ENCODE measurements at regions not wholly inside any gene's neighbourhood (a gene's known extent, or its start where the extent isn't known, plus 50 kb on each side); places are given as distances from the start of the nearest gene placed in this dataset.
"Not testable (repeated sequence)": the region's sequence is repeated elsewhere in the genome, so short reads cannot be mapped to it uniquely, and the experiment has no call there.

GRCh38 chr2:128613876-128614275 lies 295.2 kb upstream of the HS6ST1 start:
- DNase-seq (ENCODE audit: low spot score) = no peak

- DNase-seq (ENCODE audit: low spot score) = not testable (repeated sequence)
Measured at GRCh38 chr2:128614907-128615306, 296.2 kb upstream of the HS6ST1 start.

- DNase-seq (ENCODE audit: low spot score) = no peak
Measured at GRCh38 chr2:128615571-128615970, 296.9 kb upstream of the HS6ST1 start.

- no peak for DNase-seq (ENCODE audit: low spot score)
Measured at GRCh38 chr2:128617029-128617590, 298.4 kb upstream of the HS6ST1 start.

DNA sequence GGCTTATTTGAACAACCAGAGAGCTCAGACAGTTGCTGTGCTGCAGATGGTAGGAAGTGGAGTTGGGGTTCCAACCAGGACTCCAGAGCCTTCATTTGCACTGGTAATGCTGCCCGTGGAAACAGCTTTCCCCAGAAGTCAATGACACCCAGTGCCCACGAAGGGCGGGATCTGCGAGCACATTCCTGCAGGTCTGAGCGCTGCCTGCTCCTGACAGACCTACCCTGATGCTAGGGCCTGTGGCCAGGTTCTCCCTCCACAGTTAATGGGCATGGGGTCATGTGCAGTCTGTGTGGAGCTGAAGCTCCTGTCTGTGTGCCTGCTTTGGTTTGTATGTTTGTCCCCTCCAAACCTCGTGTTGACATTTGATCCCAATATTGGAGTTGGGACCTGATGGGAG lies 299.0 kb upstream of the HS6ST1 start:
- no peak for DNase-seq (ENCODE audit: low spot score)

- no peak for DNase-seq (ENCODE audit: low spot score)
Measured at GRCh38 chr2:128618642-128619041, 300.0 kb upstream of the HS6ST1 start.

GRCh38 chr2:128619471-128620325 lies 301.0 kb upstream of the HS6ST1 start:
- no peak for DNase-seq (ENCODE audit: low spot score)

GRCh38 chr2:128621074-128621473 lies 302.4 kb upstream of the HS6ST1 start:
- DNase-seq (ENCODE audit: low spot score) = no peak

DNA sequence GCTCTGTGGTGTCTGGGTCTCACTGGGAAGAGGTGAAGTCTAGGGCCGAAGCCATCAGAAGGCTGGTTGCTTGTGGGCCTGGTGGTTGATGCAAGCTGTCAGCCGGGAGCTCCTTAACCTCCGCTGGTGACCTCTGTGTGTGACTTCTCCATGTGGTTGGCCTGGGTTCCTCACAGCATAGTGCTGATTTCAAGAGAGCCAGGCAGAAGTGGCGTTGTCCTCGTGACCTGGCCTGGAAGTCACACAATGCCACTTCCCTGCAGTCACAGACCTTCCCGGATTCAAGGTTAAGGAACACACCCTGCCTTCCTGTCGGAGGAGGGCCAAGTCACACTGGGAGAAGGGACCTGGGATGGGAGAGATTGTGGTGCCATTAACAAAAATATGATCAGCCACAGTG lies 303.7 kb upstream of the HS6ST1 start:
- DNase-seq (ENCODE audit: low spot score) = no peak

- DNase-seq (ENCODE audit: low spot score) = no peak
Measured at GRCh38 chr2:128622955-128623620, 304.4 kb upstream of the HS6ST1 start.

DNA sequence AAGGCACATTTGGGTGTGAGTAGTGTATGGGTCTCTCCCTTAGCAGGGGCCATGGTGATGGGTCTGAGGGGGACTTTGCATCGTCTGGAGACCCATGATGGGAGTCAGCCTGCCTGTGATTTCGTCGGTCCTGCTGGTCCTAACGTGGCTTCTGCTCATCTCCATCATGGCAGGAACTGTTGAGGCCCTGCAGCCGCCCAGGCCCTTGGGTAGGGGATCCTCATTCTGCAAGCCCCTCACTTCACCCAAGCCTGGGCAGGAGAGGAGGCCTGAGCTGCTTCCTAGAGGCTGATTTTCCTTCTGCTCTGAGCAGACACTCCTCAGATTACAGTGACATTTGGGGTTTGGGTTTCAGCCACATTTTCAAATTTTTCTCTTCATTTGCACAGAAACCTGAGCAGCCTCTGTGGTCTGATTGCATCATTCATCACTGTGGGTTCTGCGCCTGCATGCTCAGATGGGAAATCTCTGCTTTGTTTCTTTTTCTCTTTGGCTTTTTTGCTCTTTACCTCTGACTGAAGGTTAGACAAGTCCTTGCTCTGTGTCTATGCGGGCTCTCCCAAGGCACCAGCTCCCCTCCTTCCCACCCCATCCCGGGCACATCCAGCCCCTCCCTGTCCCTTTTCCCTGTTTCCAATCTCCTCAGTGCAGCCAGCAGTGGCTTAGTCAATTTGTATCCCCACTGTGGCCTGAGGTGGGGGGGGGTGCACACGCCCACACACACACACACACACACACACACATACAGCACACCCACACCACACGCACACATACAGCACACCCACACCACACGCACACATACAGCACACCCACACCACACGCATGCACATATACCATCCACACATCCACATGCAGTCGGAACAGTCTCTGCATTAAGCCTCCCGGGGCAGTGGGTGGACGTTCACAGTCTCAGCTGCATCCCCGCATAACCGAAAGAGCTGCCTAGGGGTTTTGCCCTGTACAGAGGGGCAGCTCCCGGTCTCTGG lies 305.4 kb upstream of the HS6ST1 start:
- DNase-seq (ENCODE audit: low spot score) = no peak

DNA sequence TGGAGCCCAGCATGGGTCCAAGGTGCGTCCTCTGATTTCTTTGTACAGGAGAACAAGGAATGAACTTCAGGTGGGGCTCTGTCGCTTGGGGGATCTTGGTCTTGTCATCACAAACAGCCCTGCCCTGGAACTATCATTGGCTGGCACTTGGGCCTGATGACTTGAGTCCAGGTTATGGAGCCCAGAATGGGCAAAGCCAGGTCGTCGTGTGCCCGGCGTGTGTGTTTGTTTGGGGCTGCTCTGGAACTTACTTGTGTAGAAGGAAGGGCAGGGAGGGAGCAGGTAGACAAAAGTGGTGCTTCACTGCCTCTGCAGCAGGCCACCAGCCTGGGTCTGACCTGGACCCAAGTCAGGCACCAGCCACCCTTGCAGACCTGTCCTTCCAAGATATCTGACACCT lies 306.3 kb upstream of the HS6ST1 start:
- DNase-seq (ENCODE audit: low spot score) = no peak

- no peak for DNase-seq (ENCODE audit: low spot score)
Measured at GRCh38 chr2:128625421-128625820, 306.8 kb upstream of the HS6ST1 start.

- DNase-seq (ENCODE audit: low spot score) = no peak
Measured at GRCh38 chr2:128625963-128626759, 307.5 kb upstream of the HS6ST1 start.

- no peak for DNase-seq (ENCODE audit: low spot score)
Measured at GRCh38 chr2:128626760-128627511, 308.3 kb upstream of the HS6ST1 start.

DNA sequence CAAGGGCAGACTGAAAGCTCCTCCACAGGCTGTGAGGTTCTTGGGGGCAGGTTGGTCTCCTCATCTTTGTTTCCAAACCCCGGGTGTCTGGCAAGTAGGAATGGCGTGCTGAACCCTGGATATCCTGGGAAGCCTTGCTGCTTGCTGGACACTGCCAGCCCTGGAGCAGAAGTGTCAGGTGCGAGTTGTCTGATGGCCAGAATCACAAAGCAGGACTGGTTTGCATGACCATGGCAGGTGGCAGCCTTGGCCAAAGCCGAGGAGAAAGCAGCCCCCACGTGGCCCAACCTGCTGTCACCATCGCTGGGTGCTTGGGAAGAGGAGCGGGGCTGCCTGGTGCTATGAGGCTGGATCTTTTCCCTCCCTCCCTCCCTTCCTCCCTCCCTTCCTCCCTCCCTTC lies 309.5 kb upstream of the HS6ST1 start:
- no peak for DNase-seq (ENCODE audit: low spot score)

GRCh38 chr2:128628996-128629395 lies 310.3 kb upstream of the HS6ST1 start:
- DNase-seq (ENCODE audit: low spot score) = no peak

DNA sequence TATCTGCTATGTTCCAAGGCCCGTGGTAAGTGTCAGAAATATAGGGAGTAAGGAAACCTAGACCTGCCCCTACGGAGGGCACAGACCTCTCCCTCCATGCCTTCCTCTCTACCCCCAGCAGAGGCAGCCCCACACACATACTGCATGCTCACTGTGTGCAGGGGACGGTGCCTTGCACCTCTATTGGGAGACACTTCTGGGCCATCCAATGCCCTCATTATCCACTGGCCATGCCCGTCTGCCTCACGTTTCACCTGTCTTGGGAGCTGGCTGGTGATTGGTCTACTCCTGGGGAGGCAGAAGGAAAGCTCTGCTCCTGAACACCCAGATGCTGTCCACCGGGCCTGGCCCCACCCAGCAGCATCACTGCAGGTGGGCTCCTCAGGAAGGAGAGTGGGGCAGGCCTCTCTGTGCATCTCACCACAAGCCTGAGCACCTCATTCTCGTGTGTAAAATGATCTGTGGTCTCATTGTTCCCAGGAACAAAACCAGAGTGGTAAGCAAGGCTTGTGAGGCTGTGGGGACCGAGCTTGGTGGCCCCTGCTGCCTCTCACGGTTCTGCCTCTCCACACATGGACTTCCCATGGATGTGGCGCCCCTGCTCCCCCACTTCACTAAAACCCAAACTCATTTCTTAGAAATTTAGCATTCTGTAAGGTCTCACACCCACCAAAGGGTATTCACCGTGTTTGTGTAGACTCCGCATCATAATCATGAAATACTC lies 312.5 kb upstream of the HS6ST1 start:
- DNase-seq (ENCODE audit: low spot score) = no peak

DNA sequence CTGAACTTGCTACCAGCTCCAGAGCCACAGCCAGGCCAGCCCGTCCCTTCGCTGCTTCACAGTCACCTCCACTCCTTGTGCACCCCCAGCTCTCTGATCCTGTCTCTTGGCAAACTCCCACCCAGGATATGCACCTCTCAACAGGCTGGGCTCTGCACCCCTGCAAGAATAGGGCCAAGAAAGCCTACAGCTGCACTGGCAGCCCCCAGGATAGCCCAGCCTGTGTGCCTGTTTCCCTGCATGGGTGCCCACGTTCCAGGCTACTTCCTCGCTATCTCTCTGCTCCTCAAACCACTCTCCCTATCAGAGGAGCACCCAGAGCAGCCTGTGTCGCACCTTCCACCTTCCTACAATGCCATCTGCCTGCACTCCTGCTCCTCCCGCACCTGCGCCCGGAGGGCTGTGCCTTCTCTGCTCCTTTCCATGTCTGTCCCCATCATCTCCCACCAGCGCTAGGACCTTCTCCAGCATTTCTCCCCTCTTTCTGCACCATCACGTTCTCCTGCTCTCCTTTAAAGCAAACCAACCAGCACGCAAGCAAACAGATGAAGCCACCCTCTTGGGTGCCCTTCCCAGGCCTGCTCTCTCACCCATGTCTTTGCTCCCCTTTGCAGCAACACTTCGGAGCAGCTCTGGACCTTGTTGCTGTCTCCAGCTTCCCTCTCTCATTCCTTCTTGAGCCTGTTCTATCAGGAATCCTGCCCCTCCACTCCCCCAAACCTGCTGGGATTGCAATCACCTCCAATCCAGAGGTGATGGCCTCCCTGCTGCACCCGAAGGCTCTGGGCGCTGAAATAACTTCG lies 313.2 kb upstream of the HS6ST1 start:
- DNase-seq (ENCODE audit: low spot score) = no peak
